Activated effector memory CD4-positive, alpha-beta T cell treated with anti-CD3 and anti-CD28 coated beads, Interleukin-2, amount 50 U/mL, for 16 hours (primary cell): ENCODE measurements at regions not wholly inside any gene's neighbourhood (a gene's known extent, or its start where the extent isn't known, plus 50 kb on each side); places are given as distances from the start of the nearest gene placed in this dataset.
"Not testable (repeated sequence)": the region's sequence is repeated elsewhere in the genome, so short reads cannot be mapped to it uniquely, and the experiment has no call there.

Experiments
- DNase-seq: peaks from one replicate; pipeline ENCODE4 v3.0.0-alpha.2; 2020

GRCh38 chr2:37573451-37574388 lies 97.7 kb downstream of the CDC42EP3 start:
- no peak for DNase-seq

- no peak for DNase-seq
These were observed 95.7 kb downstream of the CDC42EP3 start for GRCh38 chr2:37575780-37576179.

- not testable (repeated sequence) for DNase-seq
These were observed 95.2 kb downstream of the CDC42EP3 start for GRCh38 chr2:37576194-37576593.

- no peak for DNase-seq
These were observed 94.6 kb downstream of the CDC42EP3 start for GRCh38 chr2:37576831-37577230.

GRCh38 chr2:37579192-37579713 lies 92.2 kb downstream of the CDC42EP3 start:
- no peak for DNase-seq

GRCh38 chr2:37579949-37580348 lies 91.5 kb downstream of the CDC42EP3 start:
- DNase-seq, result not testable (repeated sequence)

GRCh38 chr2:37581433-37581832 lies 90.0 kb downstream of the CDC42EP3 start:
- DNase-seq, result no peak

- DNase-seq, result peak; percentile 63
These were observed 88.8 kb downstream of the CDC42EP3 start for GRCh38 chr2:37582481-37583220.

- no peak for DNase-seq
These were observed 88.0 kb downstream of the CDC42EP3 start for GRCh38 chr2:37583402-37583801.

- DNase-seq, result no peak
These were observed 87.6 kb downstream of the CDC42EP3 start for GRCh38 chr2:37583867-37584266.

- peak; percentile 75 for DNase-seq
These were observed 86.0 kb downstream of the CDC42EP3 start for GRCh38 chr2:37585295-37585908.

- peak; percentile 91 for DNase-seq
These were observed 85.3 kb downstream of the CDC42EP3 start for GRCh38 chr2:37585982-37586621.

GRCh38 chr2:37586663-37587317 lies 84.7 kb downstream of the CDC42EP3 start:
- no peak for DNase-seq

- DNase-seq, result no peak
These were observed 83.6 kb downstream of the CDC42EP3 start for GRCh38 chr2:37587817-37588216.

- no peak for DNase-seq
These were observed 83.1 kb downstream of the CDC42EP3 start for GRCh38 chr2:37588316-37588777.

- DNase-seq, result no peak
These were observed 82.1 kb downstream of the CDC42EP3 start for GRCh38 chr2:37589298-37589697.

GRCh38 chr2:37590119-37590571 lies 81.3 kb downstream of the CDC42EP3 start:
- DNase-seq, result no peak
